NCI-H446 (cell line): ENCODE measurements at regions not wholly inside any gene's neighbourhood (a gene's known extent, or its start where the extent isn't known, plus 50 kb on each side); places are given as distances from the start of the nearest gene placed in this dataset.

Source experiments
- DNase-seq, 2 experiments: peaks; one replicate each; lab custom pipeline; 2025; lab: John Stamatoyannopoulos, UW

- DNase-seq, result no peak
Observed at GRCh38 chrX:64097891-64098290, 107.6 kb downstream of the AMER1 start.

DNA sequence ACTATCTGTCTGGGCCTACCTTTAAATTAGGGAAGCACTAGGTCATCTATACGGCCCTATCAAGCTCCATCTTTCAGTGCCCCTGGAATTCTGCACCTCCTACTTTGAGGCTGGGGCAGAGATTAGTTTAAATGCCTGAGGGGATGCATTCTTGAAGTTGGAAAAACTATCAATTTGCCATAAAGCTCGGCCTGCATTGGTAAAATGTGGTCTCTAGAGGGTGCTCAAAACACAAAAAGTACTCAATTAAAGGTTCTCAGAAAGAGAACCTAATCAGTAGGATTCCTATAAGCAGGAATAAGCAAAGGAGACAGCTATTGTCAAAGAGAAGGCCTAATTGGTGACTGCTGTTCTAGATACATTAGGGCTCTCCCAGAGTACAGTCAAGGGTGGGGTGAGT, 111.7 kb downstream of the AMER1 start:
- peak in 1 of 2 experiments; percentile 3 for DNase-seq
